Stomach (tissue), 8 donors: ENCODE measurements at regions not wholly inside any gene's neighbourhood (a gene's known extent, or its start where the extent isn't known, plus 50 kb on each side); places are given as distances from the start of the nearest gene placed in this dataset.
"Not testable (repeated sequence)": the region's sequence is repeated elsewhere in the genome, so short reads cannot be mapped to it uniquely, and the experiment has no call there.

ENCODE experiments used
- DNase-seq, 2 donors: peaks; one replicate each; pipeline versions ENCODE4 v3.0.0 to v3.0.0-alpha.2; 2013 to 2019
- H3K27ac ChIP-seq, 5 donors: fragments of 200-600 bp in 4 of 5; sonication (generic) in 4 of 5; one replicate each; pipeline ENCODE4 v1.5.1; 2013 to 2019; ENCODE audit warnings: mild to moderate bottlenecking in 1 of 5, moderate library complexity in 1 of 5
- H3K27me3 ChIP-seq, 3 donors: fragments of 200-600 bp; sonication (generic); one replicate each; pipeline ENCODE4 v1.5.1; 2017 to 2019; ENCODE audit warnings: mixed run types in 1 of 3
- H3K36me3 ChIP-seq, 4 donors: fragments of 200-600 bp; sonication (generic); 1 replicate in 3 of 4; 2 replicates in 1 of 4; pipeline ENCODE4 v1.5.1; 2016 to 2019
- H3K4me1 ChIP-seq, 4 donors: fragments of 200-600 bp; sonication (generic); one replicate each; pipeline ENCODE4 v1.5.1; 2016 to 2019
- H3K4me3 ChIP-seq, 4 donors: fragments of 200-600 bp; sonication (generic) in 3 of 4; one replicate each; pipeline ENCODE4 v1.5.1; 2016 to 2019; ENCODE audit warnings: mild to moderate bottlenecking in 1 of 4
- H3K9me3 ChIP-seq, 4 donors: fragments of 200-600 bp; sonication (generic); one replicate each; pipeline ENCODE4 v1.5.1; 2016 to 2019
- EP300 ChIP-seq: sonication (generic); formaldehyde crosslinking; IDR thresholded peaks from one replicate; pipeline ENCODE4 v1.6.1; 2017; ENCODE audit warnings: antibody characterized with exemption
- POLR2A ChIP-seq, 4 donors: fragments of 450-650 bp; IDR thresholded peaks; one replicate each; pipeline ENCODE4 v1.6.1; 2016; ENCODE audit warnings: antibody characterized with exemption in 4 of 4, control low read depth in 2 of 4, mild to moderate bottlenecking in 1 of 4, moderate library complexity in 1 of 4
- POLR2AphosphoS5 ChIP-seq, 3 donors: sonication (generic); formaldehyde crosslinking; IDR thresholded peaks; one replicate each; pipeline ENCODE4 v1.6.1; 2016; ENCODE audit warnings: antibody characterized with exemption in 3 of 3
- WGBS, 5 donors: extraction: QIAGEN DNeasy Blood & Tissue Kit in 3 of 5; methylation state at CpG; one replicate each; pipeline versions ENCODE4 v1.1.5 to v1.1.7; 2013 to 2018; 5-methylcytosine and 5-hydroxymethylcytosine counted together
- intact Hi-C: fragments of 100-400 bp; cut with DNase I; formaldehyde crosslinking; loops from one replicate; pipeline ENCODE4 v1.15.1; 2023; ENCODE audit warnings: low total_unique reads
- TF ChIP-seq, protein P1 (sequence below), 7 experiments: fragments of 450-650 bp in 4 of 7; fragments of 200-600 bp in 3 of 7; sonication (generic) in 3 of 7; IDR thresholded peaks; one replicate each; pipeline ENCODE4 v1.5.1; 2016 to 2019; ENCODE audit warnings: antibody characterized with exemption in 7 of 7, control low read depth in 2 of 7, mild to moderate bottlenecking in 1 of 7
- donor health status: healthy with polysubstance abuse.
- donor health status: Bipolar disorder and iron deficiency.
- donor health status: healthy.

GRCh38 chr2:142629193-142629592, 248.3 kb upstream of the KYNU start:
- no peaks in the 10 kb centered on the region for H3K27me3 ChIP-seq
- TF ChIP-seq, protein P1, sequence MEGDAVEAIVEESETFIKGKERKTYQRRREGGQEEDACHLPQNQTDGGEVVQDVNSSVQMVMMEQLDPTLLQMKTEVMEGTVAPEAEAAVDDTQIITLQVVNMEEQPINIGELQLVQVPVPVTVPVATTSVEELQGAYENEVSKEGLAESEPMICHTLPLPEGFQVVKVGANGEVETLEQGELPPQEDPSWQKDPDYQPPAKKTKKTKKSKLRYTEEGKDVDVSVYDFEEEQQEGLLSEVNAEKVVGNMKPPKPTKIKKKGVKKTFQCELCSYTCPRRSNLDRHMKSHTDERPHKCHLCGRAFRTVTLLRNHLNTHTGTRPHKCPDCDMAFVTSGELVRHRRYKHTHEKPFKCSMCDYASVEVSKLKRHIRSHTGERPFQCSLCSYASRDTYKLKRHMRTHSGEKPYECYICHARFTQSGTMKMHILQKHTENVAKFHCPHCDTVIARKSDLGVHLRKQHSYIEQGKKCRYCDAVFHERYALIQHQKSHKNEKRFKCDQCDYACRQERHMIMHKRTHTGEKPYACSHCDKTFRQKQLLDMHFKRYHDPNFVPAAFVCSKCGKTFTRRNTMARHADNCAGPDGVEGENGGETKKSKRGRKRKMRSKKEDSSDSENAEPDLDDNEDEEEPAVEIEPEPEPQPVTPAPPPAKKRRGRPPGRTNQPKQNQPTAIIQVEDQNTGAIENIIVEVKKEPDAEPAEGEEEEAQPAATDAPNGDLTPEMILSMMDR (IDR thresholded peaks at IDR 0.05): no peak
- TF ChIP-seq EP300 (no peak), POLR2A (IDR thresholded peaks at IDR 0.05) (no peak), POLR2AphosphoS5 (IDR thresholded peaks at IDR 0.05) (no peak)
- no peaks in the 10 kb centered on the region for H3K36me3 ChIP-seq
- no peak overlapping the region for H3K4me3 ChIP-seq
- H3K9me3 ChIP-seq: no peaks in the 10 kb centered on the region
- H3K4me1 ChIP-seq: no peaks in the 10 kb centered on the region
- intact Hi-C loops: no loop called here
- DNase-seq: no peak
- WGBS, 5 donors: 9 to 25% (median 17%) methylated on average over 1 of the region's 1 CpG
- H3K27ac ChIP-seq: no peak overlapping the region

GRCh38 chr2:142621287-142621686, 256.2 kb upstream of the KYNU start:
- Histone ChIP-seq H3K36me3 (no peaks in the 10 kb centered on the region), H3K9me3 (no peaks in the 10 kb centered on the region), H3K27ac (no peak overlapping the region), H3K4me1 (no peaks in the 10 kb centered on the region), H3K27me3 (no peaks in the 10 kb centered on the region), H3K4me3 (no peak overlapping the region)
- TF ChIP-seq EP300: no peak
- TF ChIP-seq, protein P1 (IDR thresholded peaks at IDR 0.05): no peak
- no peak for TF ChIP-seq POLR2A (IDR thresholded peaks at IDR 0.05)
- TF ChIP-seq POLR2AphosphoS5 (IDR thresholded peaks at IDR 0.05): no peak
- intact Hi-C loops: no loop called here
- DNase-seq: no peak
- 52 to 57% (median 55%) methylated on average over 2 of the region's 2 CpGs for WGBS, 5 donors

- intact Hi-C loops: no loop called here
- H3K27me3 ChIP-seq: no peaks in the 10 kb centered on the region
- WGBS, 5 donors: 72 to 100% (median 83%) methylated on average over 1 of the region's 1 CpG
- no peak overlapping the region for H3K27ac ChIP-seq
- no peaks in the 10 kb centered on the region for H3K9me3 ChIP-seq
- no peaks in the 10 kb centered on the region for H3K36me3 ChIP-seq
- DNase-seq: no peak
- no peak overlapping the region for H3K4me3 ChIP-seq
- no peaks in the 10 kb centered on the region for H3K4me1 ChIP-seq
- TF ChIP-seq POLR2A (IDR thresholded peaks at IDR 0.05) (no peak), EP300 (no peak), POLR2AphosphoS5 (IDR thresholded peaks at IDR 0.05) (no peak)
- TF ChIP-seq, protein P1 (IDR thresholded peaks at IDR 0.05): no peak
These were observed 260.0 kb upstream of the KYNU start for GRCh38 chr2:142617461-142617860.

DNA sequence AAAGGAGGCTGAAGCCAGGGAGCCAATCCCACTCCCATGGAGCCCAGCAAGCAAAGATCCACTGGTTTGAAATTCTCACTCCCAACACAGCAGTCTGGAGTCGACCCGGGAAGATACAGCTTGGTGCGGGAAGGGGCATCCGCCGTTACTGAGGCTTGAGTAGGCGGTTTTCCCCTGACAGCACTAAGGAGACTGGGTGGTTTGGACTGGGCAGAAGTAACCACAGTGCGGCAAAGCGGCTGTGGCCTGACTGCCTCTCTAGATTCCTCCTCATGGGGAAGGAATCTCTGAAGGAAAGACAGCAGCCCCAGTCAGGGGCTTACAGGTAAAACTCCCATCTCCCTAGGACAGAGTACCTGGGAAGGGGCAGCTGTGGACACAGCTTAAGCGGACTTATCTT, 261.6 kb upstream of the KYNU start:
- no peak overlapping the region for H3K27ac ChIP-seq
- WGBS, 5 donors: 86 to 93% (median 91%) methylated on average over 9 of the region's 9 CpGs
- intact Hi-C loops: no loop called here
- H3K4me1 ChIP-seq: no peaks in the 10 kb centered on the region
- DNase-seq: no peak
- no peaks in the 10 kb centered on the region for H3K27me3 ChIP-seq
- H3K36me3 ChIP-seq: no peaks in the 10 kb centered on the region
- H3K9me3 ChIP-seq: no peaks in the 10 kb centered on the region
- no peak overlapping the region for H3K4me3 ChIP-seq
- TF ChIP-seq, protein P1 (IDR thresholded peaks at IDR 0.05): no peak
- TF ChIP-seq POLR2AphosphoS5 (IDR thresholded peaks at IDR 0.05) (no peak), POLR2A (IDR thresholded peaks at IDR 0.05) (no peak), EP300 (no peak)

DNA sequence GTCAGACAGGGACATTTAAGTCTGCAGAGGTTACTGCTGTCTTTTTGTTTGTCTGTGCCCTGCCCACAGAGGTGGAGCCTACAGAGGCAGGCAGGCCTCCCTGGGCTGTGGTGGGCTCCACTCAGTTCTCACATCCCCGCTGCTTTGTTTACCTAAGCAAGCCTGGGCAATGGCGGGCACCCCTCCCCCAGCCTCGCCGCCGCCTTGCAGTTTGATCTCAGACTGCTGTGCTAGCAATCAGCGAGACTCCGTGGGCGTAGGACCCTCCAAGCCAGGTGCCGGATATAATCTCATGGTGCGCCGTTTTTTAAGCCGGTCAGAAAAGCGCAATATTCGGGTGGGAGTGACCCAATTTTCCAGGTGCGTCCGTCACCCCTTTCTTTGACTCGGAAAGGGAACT, 264.3 kb upstream of the KYNU start:
- H3K4me3 ChIP-seq, H3K27me3 ChIP-seq, H3K4me1 ChIP-seq, H3K27ac ChIP-seq, H3K36me3 ChIP-seq, DNase-seq, H3K9me3 ChIP-seq, intact Hi-C loops: not testable (repeated sequence)
- 86 to 89% (median 87%) methylated on average over 10 to 17 of the region's 17 CpGs for WGBS, 5 donors
